IPS-20b (cell line): ENCODE measurements at regions not wholly inside any gene's neighbourhood (a gene's known extent, or its start where the extent isn't known, plus 50 kb on each side); places are given as distances from the start of the nearest gene placed in this dataset.

Experiments used
- H3K27ac ChIP-seq: one replicate; pipeline ENCODE4 v1.5.1; 2013; ENCODE audit warnings: low read length
- H3K27me3 ChIP-seq: 2 replicates; pipeline ENCODE4 v1.6.1; 2013; ENCODE audit warnings: mild to moderate bottlenecking, low read length, inconsistent platforms; ENCODE audit not compliant: insufficient read depth
- H3K36me3 ChIP-seq: 2 replicates; pipeline ENCODE4 v1.6.1; 2013; ENCODE audit warnings: low read depth, mild to moderate bottlenecking, inconsistent platforms, low read length, moderate library complexity; ENCODE audit not compliant: insufficient read depth
- H3K4me1 ChIP-seq: 2 replicates; pipeline ENCODE4 v1.6.1; 2013; ENCODE audit warnings: mild to moderate bottlenecking, control low read depth, inconsistent platforms, low read length, moderate library complexity; ENCODE audit not compliant: insufficient read depth
- H3K4me3 ChIP-seq: 2 replicates; pipeline ENCODE4 v1.5.1; 2013; ENCODE audit warnings: mild to moderate bottlenecking, low read length, inconsistent platforms
- H3K9ac ChIP-seq: 2 replicates; pipeline ENCODE4 v1.6.1; 2013; ENCODE audit warnings: low read depth, mild to moderate bottlenecking, inconsistent platforms, low read length, moderate library complexity
- H3K9me3 ChIP-seq: 2 replicates; pipeline ENCODE4 v1.6.1; 2013; ENCODE audit warnings: mild to moderate bottlenecking, low read depth, low read length, inconsistent platforms; ENCODE audit not compliant: insufficient read depth

- Histone ChIP-seq H3K9me3 (no peaks in the 10 kb centered on the region), H3K4me1 (no peaks in the 10 kb centered on the region), H3K27ac (no peak overlapping the region), H3K36me3 (no peaks in the 10 kb centered on the region), H3K9ac (no peak overlapping the region), H3K27me3 (no peaks in the 10 kb centered on the region), H3K4me3 (no peak overlapping the region)
Observed at GRCh38 chrX:128759177-128759576, 707.0 kb upstream of the ACTRT1 start.

GRCh38 chrX:128754130-128754529, 701.9 kb upstream of the ACTRT1 start:
- Histone ChIP-seq H3K36me3 (no peaks in the 10 kb centered on the region), H3K27ac (no peak overlapping the region), H3K4me3 (0 out of 2 replicates have a peak overlapping the region, but pooled peaks have one; percentile 5), H3K9me3 (no peaks in the 10 kb centered on the region), H3K9ac (no peak overlapping the region), H3K4me1 (peaks cover 4% of the 10 kb centered on the region; the same call in 1 of the 2 replicates), H3K27me3 (no peaks in the 10 kb centered on the region)

- Histone ChIP-seq H3K9ac (no peak overlapping the region), H3K9me3 (no peaks in the 10 kb centered on the region), H3K4me3 (no peak overlapping the region), H3K36me3 (no peaks in the 10 kb centered on the region), H3K27me3 (no peaks in the 10 kb centered on the region), H3K27ac (no peak overlapping the region), H3K4me1 (no peaks in the 10 kb centered on the region)
Observed at GRCh38 chrX:128739539-128739938, 687.3 kb upstream of the ACTRT1 start.

GRCh38 chrX:128728943-128729342, 676.7 kb upstream of the ACTRT1 start:
- H3K27me3 ChIP-seq: no peaks in the 10 kb centered on the region
- peaks cover 7% of the 10 kb centered on the region for H3K9me3 ChIP-seq
- H3K27ac ChIP-seq: no peak overlapping the region
- no peaks in the 10 kb centered on the region for H3K36me3 ChIP-seq
- H3K4me3 ChIP-seq: no peak overlapping the region
- no peaks in the 10 kb centered on the region for H3K4me1 ChIP-seq
- H3K9ac ChIP-seq: no peak overlapping the region

GRCh38 chrX:128717635-128718578, 665.7 kb upstream of the ACTRT1 start:
- H3K4me3 ChIP-seq: no peak overlapping the region
- H3K9me3 ChIP-seq: no peaks in the 10 kb centered on the region
- H3K27me3 ChIP-seq: no peaks in the 10 kb centered on the region
- H3K27ac ChIP-seq: no peak overlapping the region
- no peak overlapping the region for H3K9ac ChIP-seq
- H3K4me1 ChIP-seq: no peaks in the 10 kb centered on the region
- no peaks in the 10 kb centered on the region for H3K36me3 ChIP-seq

DNA sequence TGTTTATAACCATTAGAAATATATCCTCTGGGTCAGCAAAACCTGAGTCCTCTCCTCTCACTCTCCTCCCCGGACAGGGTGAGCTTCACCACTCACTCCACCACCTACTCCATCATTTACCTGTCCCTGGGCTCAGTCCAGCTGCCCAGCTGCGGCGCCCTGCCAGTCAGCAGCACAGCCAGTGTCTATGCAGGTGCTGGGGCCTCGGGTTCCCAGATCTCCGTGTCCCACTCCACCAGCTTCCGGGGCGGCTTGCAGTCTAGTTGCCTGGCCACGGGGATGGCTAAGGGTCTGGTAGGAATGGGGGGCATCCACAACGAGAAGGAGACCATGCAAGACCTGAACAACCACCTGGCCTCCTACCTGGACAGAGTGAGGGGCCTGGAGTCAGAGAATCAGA, 662.2 kb upstream of the ACTRT1 start:
- Histone ChIP-seq H3K36me3 (no peaks in the 10 kb centered on the region), H3K9ac (no peak overlapping the region), H3K4me1 (no peaks in the 10 kb centered on the region), H3K9me3 (no peaks in the 10 kb centered on the region), H3K27ac (no peak overlapping the region), H3K4me3 (no peak overlapping the region), H3K27me3 (no peaks in the 10 kb centered on the region)

- Histone ChIP-seq H3K4me3 (no peak overlapping the region), H3K9me3 (no peaks in the 10 kb centered on the region), H3K27ac (no peak overlapping the region), H3K27me3 (no peaks in the 10 kb centered on the region), H3K9ac (no peak overlapping the region), H3K4me1 (no peaks in the 10 kb centered on the region), H3K36me3 (no peaks in the 10 kb centered on the region)
Observed at GRCh38 chrX:128699716-128700285, 647.6 kb upstream of the ACTRT1 start.

GRCh38 chrX:128698573-128699181, 646.5 kb upstream of the ACTRT1 start:
- Histone ChIP-seq H3K4me1 (no peaks in the 10 kb centered on the region), H3K9ac (no peak overlapping the region), H3K9me3 (no peaks in the 10 kb centered on the region), H3K27me3 (no peaks in the 10 kb centered on the region), H3K36me3 (no peaks in the 10 kb centered on the region), H3K4me3 (no peak overlapping the region), H3K27ac (no peak overlapping the region)

DNA sequence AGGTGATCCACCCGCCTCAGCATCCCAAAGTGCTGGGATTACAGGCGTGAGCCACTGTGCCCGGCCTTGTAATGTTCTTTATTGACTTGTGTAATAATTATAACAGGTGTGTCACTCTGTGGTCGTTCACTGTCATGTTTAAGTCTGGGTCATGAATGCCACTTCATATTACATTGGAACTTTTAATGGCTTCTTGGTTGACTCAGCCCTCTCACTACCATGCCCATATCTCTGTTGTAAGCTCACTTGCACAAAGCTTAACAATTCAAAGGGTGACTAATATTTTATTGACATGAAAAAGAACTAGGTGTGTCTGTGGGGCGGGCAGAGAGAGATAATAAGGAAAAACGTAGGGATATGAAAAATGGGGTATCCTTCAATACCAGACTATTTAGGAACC, 639.7 kb upstream of the ACTRT1 start:
- H3K36me3 ChIP-seq: no peaks in the 10 kb centered on the region
- H3K9ac ChIP-seq: no peak overlapping the region
- no peak overlapping the region for H3K4me3 ChIP-seq
- H3K27me3 ChIP-seq: no peaks in the 10 kb centered on the region
- H3K4me1 ChIP-seq: no peaks in the 10 kb centered on the region
- H3K27ac ChIP-seq: no peak overlapping the region
- H3K9me3 ChIP-seq: no peaks in the 10 kb centered on the region

DNA sequence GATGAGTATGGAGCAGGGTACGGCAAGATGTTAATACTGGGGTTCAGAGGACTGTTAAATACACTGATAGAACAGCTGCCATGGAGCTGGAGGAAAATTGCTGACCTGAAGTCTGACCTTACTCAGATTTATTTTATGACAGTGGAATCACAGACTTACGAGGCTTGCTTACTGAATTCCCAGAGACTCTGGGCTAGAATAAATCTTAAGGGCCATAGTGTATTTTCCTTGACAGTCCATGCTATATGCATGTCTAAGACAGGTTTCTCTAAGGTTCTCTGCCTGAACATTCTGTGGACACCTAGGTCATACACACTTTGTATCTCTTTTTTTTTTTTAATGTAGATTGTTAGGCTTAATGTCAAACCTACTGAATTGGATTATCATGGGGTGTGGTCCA, 633.2 kb upstream of the ACTRT1 start:
- Histone ChIP-seq H3K27me3 (no peaks in the 10 kb centered on the region), H3K36me3 (no peaks in the 10 kb centered on the region), H3K4me3 (no peak overlapping the region), H3K9ac (no peak overlapping the region), H3K4me1 (no peaks in the 10 kb centered on the region), H3K9me3 (no peaks in the 10 kb centered on the region), H3K27ac (no peak overlapping the region)

DNA sequence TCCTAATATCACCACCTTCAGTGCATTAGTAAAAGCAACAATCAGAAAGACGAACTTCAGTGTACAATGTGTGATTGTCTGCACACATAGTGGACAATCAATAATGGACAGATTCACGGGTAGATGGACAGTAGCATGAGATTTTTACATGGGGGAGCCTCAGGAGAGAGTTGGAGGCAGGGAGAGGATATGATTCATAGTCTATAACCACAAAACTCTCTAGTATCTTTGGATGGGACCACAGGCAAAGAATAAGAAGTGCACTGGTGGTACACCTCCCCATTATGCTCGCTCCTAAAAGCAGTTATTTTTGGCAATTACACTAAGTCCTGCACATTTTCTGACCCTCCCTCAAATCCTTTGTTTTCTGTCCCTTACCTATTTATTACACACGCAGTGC, 624.4 kb upstream of the ACTRT1 start:
- Histone ChIP-seq H3K4me3 (no peak overlapping the region), H3K9me3 (no peaks in the 10 kb centered on the region), H3K4me1 (no peaks in the 10 kb centered on the region), H3K36me3 (no peaks in the 10 kb centered on the region), H3K27me3 (no peaks in the 10 kb centered on the region), H3K27ac (no peak overlapping the region), H3K9ac (no peak overlapping the region)
